Caco-2 (cell line): ENCODE measurements at regions not wholly inside any gene's neighbourhood (a gene's known extent, or its start where the extent isn't known, plus 50 kb on each side); places are given as distances from the start of the nearest gene placed in this dataset.

Experiments
- BruUV-seq: library from RNA; stranded (reverse); fragments of 400-500 nt; replicated peaks from 2 replicates; lab custom pipeline; 2021; lab: Mats Ljungman, UMichigan
- CTCF ChIA-PET: fragments of 300-600 bp; sonication (Branson Sonifier 250); formaldehyde crosslinking; loops from one replicate; lab custom pipeline; 2022; ENCODE audit warnings: antibody characterized with exemption; lab: Charles Lee
- POLR2A ChIA-PET: fragments of 300-600 bp; sonication (Branson Sonifier 250); formaldehyde crosslinking; loops from one replicate; lab custom pipeline; 2022; ENCODE audit warnings: antibody characterized with exemption; lab: Charles Lee
- DNase-seq, 2 experiments: peaks; one replicate each; pipeline versions ENCODE4 v3.0.0 to v3.0.0-alpha.2; 2020 to 2022
- H3K27me3 ChIP-seq: replicated peaks from 2 replicates; pipeline ENCODE4 v1.6.0; 2011; ENCODE audit warnings: low read length; ENCODE audit not compliant: control insufficient read depth, insufficient read depth
- H3K36me3 ChIP-seq: 2 replicates; pipeline ENCODE4 v1.5.1; 2011; ENCODE audit warnings: low read length; ENCODE audit not compliant: control insufficient read depth, insufficient read depth
- H3K4me1 ChIP-seq: fragments of 250-450 bp; sonication (Bioruptor Pico); 2 replicates; pipeline ENCODE4 v1.5.1; 2020; ENCODE audit warnings: mild to moderate bottlenecking
- H3K4me3 ChIP-seq: 2 replicates; pipeline ENCODE4 v1.5.1; 2011; ENCODE audit warnings: low read depth, mild to moderate bottlenecking, control low read depth, low read length
- H3K9me3 ChIP-seq: fragments of 250-450 bp; sonication (Bioruptor Pico); 2 replicates; pipeline ENCODE4 v1.5.1; 2020; ENCODE audit warnings: mild to moderate bottlenecking, moderate library complexity
- H3K27ac Mint-ChIP-seq: one replicate; pipeline ENCODE4 v1.8.0; 2022; ENCODE audit warnings: mixed read lengths; ENCODE audit not compliant: unreplicated experiment
- H3K27me3 Mint-ChIP-seq: one replicate; pipeline ENCODE4 v1.8.0; 2022; ENCODE audit warnings: mixed read lengths; ENCODE audit not compliant: insufficient read depth, unreplicated experiment
- H3K36me3 Mint-ChIP-seq: one replicate; pipeline ENCODE4 v1.8.0; 2022; ENCODE audit warnings: mild to moderate bottlenecking, mixed read lengths; ENCODE audit not compliant: insufficient read depth, unreplicated experiment
- H3K4me1 Mint-ChIP-seq: one replicate; pipeline ENCODE4 v1.8.0; 2022; ENCODE audit warnings: low read depth, mixed read lengths; ENCODE audit not compliant: unreplicated experiment
- H3K4me3 Mint-ChIP-seq: one replicate; pipeline ENCODE4 v1.8.0; 2022; ENCODE audit warnings: mild to moderate bottlenecking, moderate library complexity, mixed read lengths; ENCODE audit not compliant: unreplicated experiment
- H3K9me3 Mint-ChIP-seq: one replicate; pipeline ENCODE4 v1.8.0; 2022; ENCODE audit warnings: mixed read lengths; ENCODE audit not compliant: unreplicated experiment
- CTCF ChIP-seq, 2 experiments: fragments of 200-600 bp in 1 of 2; IDR thresholded peaks; 1 replicate in 1 of 2; 2 replicates in 1 of 2; pipeline versions ENCODE4 v1.5.1 to v1.8.0; 2011 to 2022; ENCODE audit warnings: antibody characterized with exemption in 1 of 2, control low read depth in 1 of 2, inconsistent platforms in 1 of 2, low read depth in 1 of 2, low read length in 1 of 2, mild to moderate bottlenecking in 1 of 2, moderate library complexity in 1 of 2; ENCODE audit not compliant: insufficient read depth in 1 of 2, severe bottlenecking in 1 of 2, unreplicated experiment in 1 of 2
- intact Hi-C: fragments of 100-400 bp; cut with micrococcal nuclease; formaldehyde crosslinking; loops from one replicate; pipeline ENCODE4 v1.10.0; 2022; ENCODE audit not compliant: unreplicated experiment

- Histone ChIP-seq H3K9me3 (no peaks in the 10 kb centered on the region), H3K4me1 (no peaks in the 10 kb centered on the region), H3K36me3 (no peaks in the 10 kb centered on the region), H3K27me3 (no peaks in the 10 kb centered on the region), H3K4me3 (no peak overlapping the region)
- ChIA-PET CTCF (no interaction called here), POLR2A (no interaction called here)
- H3K36me3 Mint-ChIP-seq = no peaks in the 10 kb centered on the region
- no peaks in the 10 kb centered on the region for H3K4me1 Mint-ChIP-seq
- intact Hi-C loops = no loop called here
- DNase-seq = no peak
- TF ChIP-seq CTCF (IDR thresholded peaks at IDR 0.05; ENCODE audit: insufficient read depth in 1 of 2, low read depth in 1 of 2, low read length in 1 of 2, severe bottlenecking in 1 of 2, unreplicated experiment in 1 of 2) = no peak
- BruUV-seq = no TSS peak
- no peak overlapping the region for H3K4me3 Mint-ChIP-seq
- H3K27ac Mint-ChIP-seq = no peak overlapping the region
- H3K9me3 Mint-ChIP-seq = no peaks in the 10 kb centered on the region
- no peaks in the 10 kb centered on the region for H3K27me3 Mint-ChIP-seq
Observed at GRCh38 chr5:29148073-29148472, 2045.4 kb upstream of the CDH6 start.

GRCh38 chr5:29143266-29143665 lies 2050.2 kb upstream of the CDH6 start:
- Mint-ChIP-seq H3K4me1 (no peaks in the 10 kb centered on the region), H3K9me3 (no peaks in the 10 kb centered on the region), H3K27ac (no peak overlapping the region), H3K27me3 (no peaks in the 10 kb centered on the region), H3K36me3 (no peaks in the 10 kb centered on the region), H3K4me3 (no peak overlapping the region)
- Histone ChIP-seq H3K4me1 (no peaks in the 10 kb centered on the region), H3K36me3 (no peaks in the 10 kb centered on the region), H3K4me3 (no peak overlapping the region), H3K27me3 (no peaks in the 10 kb centered on the region), H3K9me3 (no peaks in the 10 kb centered on the region)
- DNase-seq = no peak
- POLR2A ChIA-PET = no interaction called here
- CTCF ChIA-PET = no interaction called here
- intact Hi-C loops = no loop called here
- BruUV-seq = no TSS peak
- TF ChIP-seq CTCF (IDR thresholded peaks at IDR 0.05; ENCODE audit: insufficient read depth in 1 of 2, low read depth in 1 of 2, low read length in 1 of 2, severe bottlenecking in 1 of 2, unreplicated experiment in 1 of 2) = no peak

GRCh38 chr5:29134418-29134817 lies 2059.1 kb upstream of the CDH6 start:
- ChIA-PET POLR2A (no interaction called here), CTCF (no interaction called here)
- no TSS peak for BruUV-seq

More at GRCh38 chr5:29134418-29134817, 2059.1 kb upstream of the CDH6 start:
- no peak for DNase-seq
- Mint-ChIP-seq H3K4me1 (no peaks in the 10 kb centered on the region), H3K4me3 (no peak overlapping the region), H3K27ac (no peak overlapping the region), H3K9me3 (no peaks in the 10 kb centered on the region), H3K36me3 (no peaks in the 10 kb centered on the region), H3K27me3 (no peaks in the 10 kb centered on the region)
- TF ChIP-seq CTCF (IDR thresholded peaks at IDR 0.05; ENCODE audit: insufficient read depth in 1 of 2, low read depth in 1 of 2, low read length in 1 of 2, severe bottlenecking in 1 of 2, unreplicated experiment in 1 of 2) = no peak
- intact Hi-C loops = no loop called here
- no peaks in the 10 kb centered on the region for H3K27me3 ChIP-seq
- no peak overlapping the region for H3K4me3 ChIP-seq
- H3K9me3 ChIP-seq = no peaks in the 10 kb centered on the region; the same call in 1 of the 2 replicates
- no peaks in the 10 kb centered on the region for H3K36me3 ChIP-seq
- no peaks in the 10 kb centered on the region for H3K4me1 ChIP-seq
